Fibroblast of pulmonary artery (primary cell): ENCODE measurements at regions not wholly inside any gene's neighbourhood (a gene's known extent, or its start where the extent isn't known, plus 50 kb on each side); places are given as distances from the start of the nearest gene placed in this dataset.

Source experiments
- DNase-seq: peaks from one replicate; pipeline ENCODE4 v3.0.0-alpha.2; 2010; ENCODE audit warnings: low read depth
- H3K4me3 ChIP-seq: replicated peaks from 2 replicates; pipeline ENCODE4 v1.5.1; 2011; ENCODE audit warnings: low read depth, mild to moderate bottlenecking, control low read depth, low read length, moderate library complexity
- TF ChIP-seq, protein P1 (sequence below): IDR thresholded peaks from 2 replicates; pipeline ENCODE4 v1.5.1; 2011; ENCODE audit warnings: mild to moderate bottlenecking, control low read depth, low read length, inconsistent platforms; ENCODE audit errors: missing control alignments

DNA sequence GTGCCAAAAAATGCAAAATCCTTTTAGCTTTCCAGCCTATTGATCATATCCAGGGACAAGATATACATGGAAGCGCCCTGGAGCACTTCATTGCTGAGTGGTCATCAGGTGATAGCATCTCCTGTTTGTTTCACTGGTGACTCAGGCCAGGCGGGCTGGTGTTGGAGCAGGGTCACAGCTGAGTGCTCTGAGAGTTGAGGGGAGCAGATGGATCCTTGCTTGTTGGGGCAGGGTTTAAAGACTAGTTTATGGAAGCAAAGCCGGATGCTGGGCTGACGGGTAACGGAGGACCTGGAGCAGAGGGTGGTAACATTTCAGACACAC is 405.0 kb upstream of the TPM1 start:
- DNase-seq: no peak

DNA sequence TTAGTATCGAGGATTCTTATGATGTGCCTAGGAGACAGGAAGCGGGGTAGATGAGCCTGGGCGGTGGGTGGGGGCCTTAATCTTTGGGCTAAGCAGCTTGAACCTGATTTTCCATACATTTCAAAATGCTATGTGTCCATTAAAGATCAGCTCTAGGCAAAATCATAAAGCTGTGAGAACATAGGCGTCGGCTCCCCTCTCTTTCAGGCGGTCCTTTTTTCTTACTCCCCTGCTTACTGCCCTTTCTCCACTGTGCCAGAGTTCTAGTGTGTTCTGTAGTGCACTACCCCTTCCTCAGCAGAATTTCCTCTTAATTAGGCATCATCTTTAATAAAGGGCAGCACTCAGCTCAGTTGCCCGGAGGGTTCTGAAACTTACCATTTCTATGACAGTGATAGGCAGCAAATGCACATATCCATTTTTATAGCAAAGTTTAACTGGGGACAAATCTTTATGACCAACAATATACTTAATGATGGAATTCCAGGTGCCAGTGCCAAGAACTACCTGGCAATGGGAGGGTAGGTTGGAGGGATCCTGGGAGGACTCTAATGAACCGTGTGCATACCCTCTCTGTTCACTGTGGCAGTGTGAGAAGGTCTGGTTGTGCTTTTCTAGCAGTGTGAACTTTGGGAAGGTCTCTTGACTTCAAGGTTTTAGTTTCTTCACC is 404.5 kb upstream of the TPM1 start:
- TF ChIP-seq, protein P1, sequence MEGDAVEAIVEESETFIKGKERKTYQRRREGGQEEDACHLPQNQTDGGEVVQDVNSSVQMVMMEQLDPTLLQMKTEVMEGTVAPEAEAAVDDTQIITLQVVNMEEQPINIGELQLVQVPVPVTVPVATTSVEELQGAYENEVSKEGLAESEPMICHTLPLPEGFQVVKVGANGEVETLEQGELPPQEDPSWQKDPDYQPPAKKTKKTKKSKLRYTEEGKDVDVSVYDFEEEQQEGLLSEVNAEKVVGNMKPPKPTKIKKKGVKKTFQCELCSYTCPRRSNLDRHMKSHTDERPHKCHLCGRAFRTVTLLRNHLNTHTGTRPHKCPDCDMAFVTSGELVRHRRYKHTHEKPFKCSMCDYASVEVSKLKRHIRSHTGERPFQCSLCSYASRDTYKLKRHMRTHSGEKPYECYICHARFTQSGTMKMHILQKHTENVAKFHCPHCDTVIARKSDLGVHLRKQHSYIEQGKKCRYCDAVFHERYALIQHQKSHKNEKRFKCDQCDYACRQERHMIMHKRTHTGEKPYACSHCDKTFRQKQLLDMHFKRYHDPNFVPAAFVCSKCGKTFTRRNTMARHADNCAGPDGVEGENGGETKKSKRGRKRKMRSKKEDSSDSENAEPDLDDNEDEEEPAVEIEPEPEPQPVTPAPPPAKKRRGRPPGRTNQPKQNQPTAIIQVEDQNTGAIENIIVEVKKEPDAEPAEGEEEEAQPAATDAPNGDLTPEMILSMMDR: no peak
- no peak overlapping the region for H3K4me3 ChIP-seq
- no peak for DNase-seq

More for the DNA sequence above, 405.0 kb upstream of the TPM1 start:
- TF ChIP-seq, protein P1: no peak
- H3K4me3 ChIP-seq: no peak overlapping the region

DNA sequence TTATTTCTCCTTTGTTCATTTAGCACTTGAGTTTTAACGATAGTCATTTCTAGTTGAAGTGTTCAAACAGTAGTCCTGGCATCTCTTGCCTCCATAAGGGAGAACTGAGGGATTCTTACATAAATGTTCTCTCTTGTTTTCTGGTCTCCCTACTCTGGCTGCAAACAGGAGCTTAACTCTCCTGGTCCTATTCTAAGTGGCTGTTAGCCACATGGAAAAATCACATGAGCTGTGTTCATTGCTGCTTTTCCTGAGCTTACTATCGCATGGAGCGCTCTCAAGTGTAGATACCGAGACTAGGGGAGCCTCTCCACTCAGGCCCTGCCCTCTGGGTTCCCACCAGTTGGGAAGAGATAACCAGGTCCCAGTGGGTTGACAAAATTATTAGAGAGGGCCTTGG is 403.1 kb upstream of the TPM1 start:
- TF ChIP-seq, protein P1: no peak
- no peak for DNase-seq
- no peak overlapping the region for H3K4me3 ChIP-seq

DNA sequence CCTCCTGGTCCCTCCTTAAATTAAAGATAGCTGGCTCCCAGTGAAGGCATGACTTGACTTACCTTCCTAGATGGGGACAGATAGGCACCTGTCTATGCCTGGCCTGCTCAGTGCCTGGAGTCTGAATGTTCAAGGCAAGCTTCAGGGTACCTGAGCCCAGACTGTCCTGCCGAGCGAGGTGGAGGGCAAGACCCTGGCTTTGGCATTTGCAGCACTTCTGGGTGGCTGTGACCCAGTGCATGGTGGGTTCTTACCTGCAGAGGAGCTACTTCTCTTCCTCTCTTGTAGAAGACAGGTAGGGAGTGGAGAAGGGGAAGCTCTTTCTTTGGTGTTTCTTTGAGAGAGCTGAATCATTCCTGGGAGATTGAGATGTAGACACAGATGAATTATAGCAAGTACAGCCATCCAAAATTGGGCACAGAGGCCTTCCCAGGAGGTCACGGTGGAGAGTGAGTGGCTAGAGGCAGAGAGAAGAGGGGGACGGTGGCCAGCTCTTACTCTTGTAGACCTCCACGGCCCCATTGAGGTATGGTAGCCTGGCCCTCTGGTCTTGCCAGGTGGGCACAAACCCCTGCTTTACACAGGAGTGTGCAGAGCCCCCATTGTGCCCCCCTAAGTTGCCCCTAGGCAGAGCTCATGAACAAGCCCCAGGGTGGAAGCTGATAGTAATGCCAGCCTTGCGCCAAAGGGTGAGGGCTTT is 402.5 kb upstream of the TPM1 start:
- no peak overlapping the region for H3K4me3 ChIP-seq
- TF ChIP-seq, protein P1: no peak
- no peak for DNase-seq

DNA sequence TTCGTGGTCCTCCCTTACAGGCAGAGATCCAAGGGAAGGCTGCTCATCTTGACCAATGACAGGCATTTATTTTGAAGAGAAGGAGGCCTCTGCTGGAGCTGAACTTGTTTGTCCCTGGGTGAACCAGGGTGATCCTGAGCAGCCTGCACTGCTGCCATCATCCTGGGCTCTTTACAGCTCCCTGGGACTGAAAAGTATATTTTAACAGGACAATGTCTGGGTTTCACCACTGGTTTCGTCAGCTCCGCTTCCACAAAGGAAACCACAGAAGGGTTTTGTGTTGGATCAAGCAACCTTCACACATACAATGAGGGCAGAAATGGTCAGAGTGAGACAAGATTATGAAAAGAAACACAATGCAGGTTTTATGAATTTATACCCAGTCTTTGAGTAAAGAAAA is 400.7 kb upstream of the TPM1 start:
- TF ChIP-seq, protein P1: no peak
- no peak overlapping the region for H3K4me3 ChIP-seq
- no peak for DNase-seq

DNA sequence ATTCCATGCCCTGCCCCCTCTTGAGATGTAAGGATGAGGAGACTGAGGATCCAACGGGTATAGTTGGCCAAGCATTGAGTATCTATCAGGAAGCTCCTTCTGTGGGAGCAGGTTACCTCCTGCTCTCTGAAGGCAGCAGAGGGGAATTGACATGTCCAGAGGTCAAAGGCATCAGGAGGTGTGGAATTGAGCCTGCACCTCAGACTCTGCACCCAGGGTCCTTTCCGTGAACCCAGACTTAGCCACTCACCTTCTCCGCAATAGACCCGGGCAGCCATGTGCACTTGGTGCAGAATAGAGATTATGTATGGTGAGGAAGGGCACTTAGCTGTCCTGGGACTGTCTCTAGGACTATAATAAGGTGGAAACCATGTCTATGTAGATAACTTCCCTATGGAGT is 399.0 kb upstream of the TPM1 start:
- DNase-seq: no peak
- H3K4me3 ChIP-seq: no peak overlapping the region
- TF ChIP-seq, protein P1: no peak
